ENCODE measurements at regions not wholly inside any gene's neighbourhood (a gene's known extent, or its start where the extent isn't known, plus 50 kb on each side); places are given as distances from the start of the nearest gene placed in this dataset.

DNA sequence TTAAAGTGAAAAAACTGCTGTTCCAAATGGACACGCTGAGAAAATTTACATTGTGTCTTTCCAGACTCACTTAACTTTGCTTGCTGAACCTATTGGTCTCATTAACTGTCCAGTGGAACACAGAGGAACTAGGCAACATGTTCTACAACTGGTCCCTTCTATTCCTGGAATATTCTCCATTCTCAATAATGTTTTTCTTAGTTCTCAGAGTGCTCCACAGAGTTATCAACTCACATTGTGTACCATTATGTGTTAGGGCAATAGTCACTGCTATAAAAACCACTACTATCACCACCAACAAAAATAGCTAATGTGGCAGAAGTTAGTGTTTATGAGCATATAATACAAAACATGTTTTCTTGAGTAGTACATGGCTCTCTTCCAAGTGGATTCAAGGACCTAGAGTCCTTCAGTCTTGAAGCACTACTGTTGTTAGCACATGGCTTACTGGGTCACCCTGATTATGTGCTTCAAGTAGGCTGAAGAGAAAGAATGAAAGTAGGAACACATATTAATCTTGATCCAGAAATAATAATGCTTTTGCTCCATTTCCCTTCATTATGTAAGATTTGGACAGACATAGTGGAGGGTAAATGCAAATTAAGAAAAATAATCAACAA lies 865.3 kb upstream of the HS3ST1 start:
- TF ChIP-seq RAD21 (IDR thresholded peaks at IDR 0.05; ENCODE audit: low read length) (no peak), TCF12 (IDR thresholded peaks at IDR 0.05) (no peak), SMC3 (IDR thresholded peaks at IDR 0.05; ENCODE audit: low read depth, low read length) (no peak), CHD2 (IDR thresholded peaks at IDR 0.05; ENCODE audit: low read length, partially characterized antibody) (no peak), RFX5 (IDR thresholded peaks at IDR 0.05; ENCODE audit: low read length) (no peak), YY1 (IDR thresholded peaks at IDR 0.05; ENCODE audit: low read depth) (no peak)
- TF ChIP-seq, protein P1, sequence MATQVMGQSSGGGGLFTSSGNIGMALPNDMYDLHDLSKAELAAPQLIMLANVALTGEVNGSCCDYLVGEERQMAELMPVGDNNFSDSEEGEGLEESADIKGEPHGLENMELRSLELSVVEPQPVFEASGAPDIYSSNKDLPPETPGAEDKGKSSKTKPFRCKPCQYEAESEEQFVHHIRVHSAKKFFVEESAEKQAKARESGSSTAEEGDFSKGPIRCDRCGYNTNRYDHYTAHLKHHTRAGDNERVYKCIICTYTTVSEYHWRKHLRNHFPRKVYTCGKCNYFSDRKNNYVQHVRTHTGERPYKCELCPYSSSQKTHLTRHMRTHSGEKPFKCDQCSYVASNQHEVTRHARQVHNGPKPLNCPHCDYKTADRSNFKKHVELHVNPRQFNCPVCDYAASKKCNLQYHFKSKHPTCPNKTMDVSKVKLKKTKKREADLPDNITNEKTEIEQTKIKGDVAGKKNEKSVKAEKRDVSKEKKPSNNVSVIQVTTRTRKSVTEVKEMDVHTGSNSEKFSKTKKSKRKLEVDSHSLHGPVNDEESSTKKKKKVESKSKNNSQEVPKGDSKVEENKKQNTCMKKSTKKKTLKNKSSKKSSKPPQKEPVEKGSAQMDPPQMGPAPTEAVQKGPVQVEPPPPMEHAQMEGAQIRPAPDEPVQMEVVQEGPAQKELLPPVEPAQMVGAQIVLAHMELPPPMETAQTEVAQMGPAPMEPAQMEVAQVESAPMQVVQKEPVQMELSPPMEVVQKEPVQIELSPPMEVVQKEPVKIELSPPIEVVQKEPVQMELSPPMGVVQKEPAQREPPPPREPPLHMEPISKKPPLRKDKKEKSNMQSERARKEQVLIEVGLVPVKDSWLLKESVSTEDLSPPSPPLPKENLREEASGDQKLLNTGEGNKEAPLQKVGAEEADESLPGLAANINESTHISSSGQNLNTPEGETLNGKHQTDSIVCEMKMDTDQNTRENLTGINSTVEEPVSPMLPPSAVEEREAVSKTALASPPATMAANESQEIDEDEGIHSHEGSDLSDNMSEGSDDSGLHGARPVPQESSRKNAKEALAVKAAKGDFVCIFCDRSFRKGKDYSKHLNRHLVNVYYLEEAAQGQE (IDR thresholded peaks at IDR 0.05; ENCODE audit: low read depth, low read length), result no peak
- TF ChIP-seq, protein P2, sequence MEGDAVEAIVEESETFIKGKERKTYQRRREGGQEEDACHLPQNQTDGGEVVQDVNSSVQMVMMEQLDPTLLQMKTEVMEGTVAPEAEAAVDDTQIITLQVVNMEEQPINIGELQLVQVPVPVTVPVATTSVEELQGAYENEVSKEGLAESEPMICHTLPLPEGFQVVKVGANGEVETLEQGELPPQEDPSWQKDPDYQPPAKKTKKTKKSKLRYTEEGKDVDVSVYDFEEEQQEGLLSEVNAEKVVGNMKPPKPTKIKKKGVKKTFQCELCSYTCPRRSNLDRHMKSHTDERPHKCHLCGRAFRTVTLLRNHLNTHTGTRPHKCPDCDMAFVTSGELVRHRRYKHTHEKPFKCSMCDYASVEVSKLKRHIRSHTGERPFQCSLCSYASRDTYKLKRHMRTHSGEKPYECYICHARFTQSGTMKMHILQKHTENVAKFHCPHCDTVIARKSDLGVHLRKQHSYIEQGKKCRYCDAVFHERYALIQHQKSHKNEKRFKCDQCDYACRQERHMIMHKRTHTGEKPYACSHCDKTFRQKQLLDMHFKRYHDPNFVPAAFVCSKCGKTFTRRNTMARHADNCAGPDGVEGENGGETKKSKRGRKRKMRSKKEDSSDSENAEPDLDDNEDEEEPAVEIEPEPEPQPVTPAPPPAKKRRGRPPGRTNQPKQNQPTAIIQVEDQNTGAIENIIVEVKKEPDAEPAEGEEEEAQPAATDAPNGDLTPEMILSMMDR (IDR thresholded peaks at IDR 0.05), result no peak
- TF ChIP-seq, protein P3, sequence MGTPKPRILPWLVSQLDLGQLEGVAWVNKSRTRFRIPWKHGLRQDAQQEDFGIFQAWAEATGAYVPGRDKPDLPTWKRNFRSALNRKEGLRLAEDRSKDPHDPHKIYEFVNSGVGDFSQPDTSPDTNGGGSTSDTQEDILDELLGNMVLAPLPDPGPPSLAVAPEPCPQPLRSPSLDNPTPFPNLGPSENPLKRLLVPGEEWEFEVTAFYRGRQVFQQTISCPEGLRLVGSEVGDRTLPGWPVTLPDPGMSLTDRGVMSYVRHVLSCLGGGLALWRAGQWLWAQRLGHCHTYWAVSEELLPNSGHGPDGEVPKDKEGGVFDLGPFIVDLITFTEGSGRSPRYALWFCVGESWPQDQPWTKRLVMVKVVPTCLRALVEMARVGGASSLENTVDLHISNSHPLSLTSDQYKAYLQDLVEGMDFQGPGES (IDR thresholded peaks at IDR 0.05; ENCODE audit: low read depth, low read length), result no peak
- TF ChIP-seq, protein P4, sequence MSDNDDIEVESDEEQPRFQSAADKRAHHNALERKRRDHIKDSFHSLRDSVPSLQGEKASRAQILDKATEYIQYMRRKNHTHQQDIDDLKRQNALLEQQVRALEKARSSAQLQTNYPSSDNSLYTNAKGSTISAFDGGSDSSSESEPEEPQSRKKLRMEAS (IDR thresholded peaks at IDR 0.05; ENCODE audit: low read depth), result no peak
